HCT116 (cell line): ENCODE measurements at regions not wholly inside any gene's neighbourhood (a gene's known extent, or its start where the extent isn't known, plus 50 kb on each side); places are given as distances from the start of the nearest gene placed in this dataset.

Source experiments
- CBX3 ChIP-seq: IDR thresholded peaks from 2 replicates; pipeline ENCODE4 v1.6.1; 2012; ENCODE audit warnings: low read depth
- CTCF ChIP-seq, 3 experiments: fragments of 200-600 bp in 1 of 3; sonication (generic) in 1 of 3; IDR thresholded peaks in 2 of 3; conservative IDR thresholded peaks in 1 of 3; 2 replicates each; pipeline ENCODE4 v1.5.1; 2012 to 2017; ENCODE audit warnings: low read depth in 2 of 3, low read length in 2 of 3, antibody characterized with exemption in 1 of 3, borderline replicate concordance in 1 of 3, control low read depth in 1 of 3, mild to moderate bottlenecking in 1 of 3, mixed read lengths in 1 of 3, mixed run types in 1 of 3, moderate library complexity in 1 of 3; ENCODE audit not compliant: insufficient read depth in 1 of 3
- EZH2 ChIP-seq: fragments of 200-600 bp; sonication (generic); IDR thresholded peaks from 2 replicates; pipeline ENCODE4 v1.6.1; 2017; ENCODE audit warnings: antibody characterized with exemption, mixed run types
- JUND ChIP-seq: IDR thresholded peaks from 2 replicates; pipeline ENCODE4 v1.6.1; 2012
- POLR2A ChIP-seq: IDR thresholded peaks from 2 replicates; pipeline ENCODE4 v1.7.0; 2011; ENCODE audit warnings: borderline replicate concordance; ENCODE audit not compliant: insufficient read depth, insufficient read length; ENCODE audit errors: extremely low read depth
- POLR2AphosphoS5 ChIP-seq: IDR thresholded peaks from 2 replicates; pipeline ENCODE4 v1.6.1; 2011; ENCODE audit warnings: mild to moderate bottlenecking, low read depth, low read length, moderate library complexity
- RAD21 ChIP-seq: IDR thresholded peaks from 2 replicates; pipeline ENCODE4 v1.6.1; 2012; ENCODE audit warnings: low read depth, mild to moderate bottlenecking
- SRF ChIP-seq: IDR thresholded peaks from 2 replicates; pipeline ENCODE4 v1.6.1; 2012; ENCODE audit warnings: low read depth
- YY1 ChIP-seq: IDR thresholded peaks from 2 replicates; pipeline ENCODE4 v1.6.1; 2011; ENCODE audit warnings: low read length, low read depth, moderate library complexity, mild to moderate bottlenecking; ENCODE audit not compliant: insufficient replicate concordance; ENCODE audit errors: extremely low read depth
- TF ChIP-seq, protein P1 (sequence below): IDR thresholded peaks from 2 replicates; pipeline ENCODE4 v1.6.1; 2012; ENCODE audit warnings: low read depth

DNA sequence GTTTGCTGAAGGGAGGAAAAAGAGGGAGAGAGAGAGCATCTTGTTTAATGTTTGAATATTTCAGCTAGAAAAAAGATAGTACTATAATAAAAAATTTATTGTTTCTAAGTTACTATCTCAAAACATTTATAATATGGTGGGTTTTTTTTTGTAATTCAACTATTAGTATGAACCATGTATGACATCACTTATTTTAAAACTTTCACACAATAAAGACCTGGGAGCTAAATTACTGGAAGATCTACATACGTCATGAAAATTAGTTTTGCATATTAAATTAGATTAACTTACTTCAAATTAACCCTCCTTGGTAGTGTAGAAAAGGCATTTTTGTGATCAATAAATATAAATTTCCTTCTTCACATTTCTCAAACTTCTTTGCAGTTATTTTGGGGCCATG, 432.0 kb upstream of the SLIT2 start:
- TF ChIP-seq RAD21 (no peak), CTCF (IDR thresholded peaks at IDR 0.05 in 2 of 3, conservative IDR thresholded peaks at IDR 0.05 in 1 of 3; ENCODE audit: borderline replicate concordance in 1 of 3, insufficient read depth in 1 of 3, low read depth in 2 of 3, low read length in 2 of 3) (no peak), SRF (no peak), YY1 (no peak), POLR2AphosphoS5 (no peak), POLR2A (no peak), EZH2 (no peak), CBX3 (no peak), JUND (no peak)
- TF ChIP-seq, protein P1, sequence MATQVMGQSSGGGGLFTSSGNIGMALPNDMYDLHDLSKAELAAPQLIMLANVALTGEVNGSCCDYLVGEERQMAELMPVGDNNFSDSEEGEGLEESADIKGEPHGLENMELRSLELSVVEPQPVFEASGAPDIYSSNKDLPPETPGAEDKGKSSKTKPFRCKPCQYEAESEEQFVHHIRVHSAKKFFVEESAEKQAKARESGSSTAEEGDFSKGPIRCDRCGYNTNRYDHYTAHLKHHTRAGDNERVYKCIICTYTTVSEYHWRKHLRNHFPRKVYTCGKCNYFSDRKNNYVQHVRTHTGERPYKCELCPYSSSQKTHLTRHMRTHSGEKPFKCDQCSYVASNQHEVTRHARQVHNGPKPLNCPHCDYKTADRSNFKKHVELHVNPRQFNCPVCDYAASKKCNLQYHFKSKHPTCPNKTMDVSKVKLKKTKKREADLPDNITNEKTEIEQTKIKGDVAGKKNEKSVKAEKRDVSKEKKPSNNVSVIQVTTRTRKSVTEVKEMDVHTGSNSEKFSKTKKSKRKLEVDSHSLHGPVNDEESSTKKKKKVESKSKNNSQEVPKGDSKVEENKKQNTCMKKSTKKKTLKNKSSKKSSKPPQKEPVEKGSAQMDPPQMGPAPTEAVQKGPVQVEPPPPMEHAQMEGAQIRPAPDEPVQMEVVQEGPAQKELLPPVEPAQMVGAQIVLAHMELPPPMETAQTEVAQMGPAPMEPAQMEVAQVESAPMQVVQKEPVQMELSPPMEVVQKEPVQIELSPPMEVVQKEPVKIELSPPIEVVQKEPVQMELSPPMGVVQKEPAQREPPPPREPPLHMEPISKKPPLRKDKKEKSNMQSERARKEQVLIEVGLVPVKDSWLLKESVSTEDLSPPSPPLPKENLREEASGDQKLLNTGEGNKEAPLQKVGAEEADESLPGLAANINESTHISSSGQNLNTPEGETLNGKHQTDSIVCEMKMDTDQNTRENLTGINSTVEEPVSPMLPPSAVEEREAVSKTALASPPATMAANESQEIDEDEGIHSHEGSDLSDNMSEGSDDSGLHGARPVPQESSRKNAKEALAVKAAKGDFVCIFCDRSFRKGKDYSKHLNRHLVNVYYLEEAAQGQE, result no peak
